K562 (cell line): ENCODE measurements at regions not wholly inside any gene's neighbourhood (a gene's known extent, or its start where the extent isn't known, plus 50 kb on each side); places are given as distances from the start of the nearest gene placed in this dataset.

Experiments used
- ATAC-seq: fragments of 200-7000 bp; cut with Tn5 transposase; 3 replicates; pipeline ENCODE4 v1.9.1; 2020; ENCODE audit warnings: moderate library complexity
- BruUV-seq: library from RNA; stranded (reverse); fragments of 400-500 nt; replicated peaks from 2 replicates; lab custom pipeline; 2021; lab: Mats Ljungman, UMichigan
- CTCF ChIA-PET: fragments of 300-600 bp; formaldehyde crosslinking; extraction: SDS; loops from one replicate; lab custom pipeline; 2021; ENCODE audit warnings: low intra/inter-chr PET ratio; lab: Yijun Ruan, JAX
- POLR2A ChIA-PET: fragments of 300-600, 350-650 bp; sonication (Branson Sonifier 250); formaldehyde crosslinking; extraction: SDS; loops from one replicate; lab custom pipeline; 2021; ENCODE audit warnings: antibody characterized with exemption, inconsistent platforms; lab: Yijun Ruan, JAX
- DNase-seq, 4 experiments: peaks; one replicate each; pipeline versions ENCODE4 v3.0.0 to v3.0.0-alpha.2; 2011 to 2018; ENCODE audit warnings: low spot score in 3 of 4, mixed read lengths in 3 of 4; ENCODE audit errors: extremely low read depth in 1 of 4
- FAIRE-seq: peaks from 2 replicates; lab custom pipeline; 2011; peaks lifted over from hg19 to GRCh38; lab: Jason Lieb, UNC
- H2AFZ ChIP-seq: 2 replicates; pipeline ENCODE4 v1.6.0; 2011; ENCODE audit warnings: low read depth, low read length, control low read depth, inconsistent platforms
- H3K27ac ChIP-seq: fragments of 200-600 bp; 3 replicates; pipeline ENCODE4 v1.8.0; 2011; ENCODE audit warnings: low read depth, mild to moderate bottlenecking, control low read depth, inconsistent platforms, low read length, moderate library complexity, mixed read lengths; ENCODE audit errors: extremely low read depth
- H3K27me3 ChIP-seq, 2 experiments: fragments of 300-600 bp in 1 of 2; 2 replicates in 1 of 2; 3 replicates in 1 of 2; pipeline versions ENCODE4 v1.6.0 to v1.8.0; 2011; ENCODE audit warnings: inconsistent platforms in 2 of 2, low read length in 2 of 2, mild to moderate bottlenecking in 1 of 2, mixed read lengths in 1 of 2, moderate library complexity in 1 of 2; ENCODE audit not compliant: control insufficient read depth in 2 of 2, insufficient read depth in 2 of 2
- H3K36me3 ChIP-seq: fragments of 300-600 bp; 3 replicates; pipeline ENCODE4 v1.8.0; 2011; ENCODE audit warnings: mild to moderate bottlenecking, low read length, inconsistent platforms; ENCODE audit not compliant: control insufficient read depth, insufficient read depth
- H3K4me1 ChIP-seq, 2 experiments: fragments of 200-600 bp in 1 of 2; replicated peaks in 1 of 2; 2 replicates in 1 of 2; 3 replicates in 1 of 2; pipeline versions ENCODE4 v1.5.1 to v1.8.0; 2011; ENCODE audit warnings: inconsistent platforms in 2 of 2, low read length in 2 of 2, mild to moderate bottlenecking in 1 of 2, mixed read lengths in 1 of 2, moderate library complexity in 1 of 2; ENCODE audit not compliant: control insufficient read depth in 2 of 2, insufficient read depth in 2 of 2
- H3K4me2 ChIP-seq: 2 replicates; pipeline ENCODE4 v1.6.1; 2011; ENCODE audit warnings: low read length, control low read depth, inconsistent platforms, mixed read lengths; ENCODE audit not compliant: insufficient read depth
- H3K4me3 ChIP-seq: fragments of 200-600 bp; sonication (generic), shearing (Covaris generic); 2 replicates; pipeline ENCODE4 v1.5.1; 2016; ENCODE audit warnings: control low read depth, inconsistent platforms
- H3K79me2 ChIP-seq: fragments of 200-600 bp; 3 replicates; pipeline ENCODE4 v1.8.0; 2011; ENCODE audit warnings: low read length, inconsistent platforms; ENCODE audit not compliant: control insufficient read depth, insufficient read depth
- H3K9ac ChIP-seq, 2 experiments: 2 replicates each; pipeline versions ENCODE4 v1.6.0 to v1.6.1; 2011; ENCODE audit warnings: low read depth in 2 of 2, low read length in 2 of 2, control low read depth in 1 of 2, inconsistent platforms in 1 of 2, mild to moderate bottlenecking in 1 of 2, mixed read lengths in 1 of 2; ENCODE audit not compliant: insufficient read depth in 1 of 2
- H3K9me1 ChIP-seq: one replicate; pipeline ENCODE4 v1.6.0; 2011; ENCODE audit warnings: inconsistent platforms, mild to moderate bottlenecking, low read length, moderate library complexity; ENCODE audit not compliant: control insufficient read depth, insufficient read depth
- H3K9me3 ChIP-seq: replicated peaks from 2 replicates; pipeline ENCODE4 v1.5.1; 2011; ENCODE audit warnings: low read depth, low read length, inconsistent platforms; ENCODE audit not compliant: control insufficient read depth, insufficient read depth
- H4K20me1 ChIP-seq: replicated peaks from 2 replicates; pipeline ENCODE4 v1.6.1; 2011; ENCODE audit warnings: low read length, inconsistent platforms, mixed read lengths; ENCODE audit not compliant: control insufficient read depth, insufficient read depth
- BCOR ChIP-seq: fragments of 450-650 bp; IDR thresholded peaks from 2 replicates; pipeline ENCODE4 v1.6.1; 2016
- CREBBP ChIP-seq: IDR thresholded peaks from one replicate; pipeline ENCODE4 v1.6.1; 2012; ENCODE audit warnings: low read depth, mild to moderate bottlenecking, control low read depth, inconsistent platforms, low read length
- DEAF1 ChIP-seq: fragments of 450-650 bp; formaldehyde crosslinking; IDR thresholded peaks from 2 replicates; pipeline ENCODE4 v1.4.0; 2020; ENCODE audit warnings: mild to moderate bottlenecking, moderate library complexity
- ESRRA ChIP-seq: fragments of 450-650 bp; IDR thresholded peaks from 2 replicates; pipeline ENCODE4 v1.6.1; 2014; ENCODE audit warnings: low read depth, mild to moderate bottlenecking, moderate library complexity, borderline replicate concordance
- GTF3C2 ChIP-seq: IDR thresholded peaks from 3 replicates; pipeline ENCODE4 v1.6.1; 2011; ENCODE audit warnings: borderline replicate concordance, mild to moderate bottlenecking, moderate library complexity; ENCODE audit not compliant: insufficient read length; ENCODE audit errors: extremely low read depth
- JUND ChIP-seq, 2 experiments: IDR thresholded peaks; 2 replicates in 1 of 2; 3 replicates in 1 of 2; pipeline ENCODE4 v1.6.1; 2011; ENCODE audit warnings: borderline replicate concordance in 2 of 2, low read depth in 2 of 2, low read length in 2 of 2, improper control_type of control experiment in 1 of 2, missing biosample characterization in 1 of 2, missing genetic modification characterization in 1 of 2, missing genetic modification reagents in 1 of 2
- KDM5B ChIP-seq: fragments of 200-600 bp; sonication (generic); IDR thresholded peaks from 2 replicates; pipeline ENCODE4 v1.6.1; 2012; ENCODE audit warnings: low read depth, mild to moderate bottlenecking, moderate library complexity, low read length, control low read depth, inconsistent platforms; ENCODE audit not compliant: insufficient replicate concordance
- PRMT5 ChIP-seq: sonication (generic); formaldehyde crosslinking; IDR thresholded peaks from 2 replicates; pipeline ENCODE4 v1.5.0; 2020; ENCODE audit warnings: missing genetic modification reagents
- RCOR1 ChIP-seq, 2 experiments: IDR thresholded peaks; 2 replicates each; pipeline ENCODE4 v1.6.1; 2012; ENCODE audit warnings: low read depth in 2 of 2, low read length in 2 of 2, borderline replicate concordance in 1 of 2, improper control_type of control experiment in 1 of 2
- ZNF512 ChIP-seq: IDR thresholded peaks from 2 replicates; pipeline ENCODE4 v1.6.1; 2016; ENCODE audit warnings: missing genetic modification characterization, missing compliant biosample characterization
- ZNF644 ChIP-seq: fragments of 200-800 bp; sonication (Bioruptor generic); IDR thresholded peaks from 2 replicates; pipeline ENCODE4 v1.6.1; 2016; ENCODE audit warnings: low read depth, missing genetic modification characterization, missing compliant biosample characterization
- WGBS: fragments of 100-300 bp; shearing (Covaris generic); methylation state at CpG from one replicate; pipeline ENCODE4 v1.1.6; 2016; ENCODE audit warnings: low coverage, mixed read lengths; ENCODE audit not compliant: insufficient coverage; ENCODE audit errors: missing lambda C conversion rate; 5-methylcytosine and 5-hydroxymethylcytosine counted together
- in situ Hi-C: fragments of 300-500 bp; cut with MboI; formaldehyde crosslinking; loops from 4 replicates; pipeline ENCODE4 v1.15.0; 2018; ENCODE audit warnings: inconsistent platforms, mixed read lengths
- intact Hi-C: fragments of 100-400 bp; cut with micrococcal nuclease; formaldehyde crosslinking; loops from 2 replicates; pipeline ENCODE4 v1.14.2; 2022

- no peak for TF ChIP-seq GTF3C2
- TF ChIP-seq CREBBP, result no peak
- no peak for TF ChIP-seq KDM5B
These were observed 1615.2 kb upstream of the ACVR2A start (continued) for GRCh38 chr2:146229508-146230155.

GRCh38 chr2:146228466-146229058 lies 1616.3 kb upstream of the ACVR2A start:
- no peaks in the 10 kb centered on the region for H3K79me2 ChIP-seq
- no peak overlapping the region for H3K4me3 ChIP-seq
- no peaks in the 10 kb centered on the region for H3K36me3 ChIP-seq
- H3K9me3 ChIP-seq, result no peaks in the 10 kb centered on the region
- no peak overlapping the region for H2AFZ ChIP-seq
- H3K9me1 ChIP-seq, result no peaks in the 10 kb centered on the region
- intact Hi-C loops (no loop called here), in situ Hi-C loops (no loop called here)
- no peaks in the 10 kb centered on the region for H3K27me3 ChIP-seq
- no peaks in the 10 kb centered on the region for H4K20me1 ChIP-seq
- ATAC-seq, result no peak
- CTCF ChIA-PET, result no interaction called here
- H3K4me1 ChIP-seq, result no peaks in the 10 kb centered on the region
- no peak for FAIRE-seq
- no peak overlapping the region for H3K27ac ChIP-seq
- H3K4me2 ChIP-seq, result no peak overlapping the region
- DNase-seq, result no peak
- no peak for TF ChIP-seq RCOR1 (IDR thresholded peaks at IDR 0.05; ENCODE audit: borderline replicate concordance in 1 of 2, low read depth in 2 of 2, low read length in 2 of 2)
- TF ChIP-seq JUND (IDR thresholded peaks at IDR 0.05; ENCODE audit: borderline replicate concordance, low read depth, low read length), result no peak
- TF ChIP-seq JUND (tag; IDR thresholded peaks at IDR 0.05; ENCODE audit: borderline replicate concordance, low read depth, low read length), result no peak
- no peak for TF ChIP-seq PRMT5 (CRISPR knock-in tag)
- TF ChIP-seq ZNF512 (tag), result no peak
- TF ChIP-seq ZNF644 (tag), result no peak
- TF ChIP-seq ESRRA, result no peak
- no peak for TF ChIP-seq DEAF1
- no peak for TF ChIP-seq BCOR
- POLR2A ChIA-PET, result no interaction called here
- WGBS, result 4% methylated on average over 4 of the region's 4 CpGs
- H3K9ac ChIP-seq, result no peak overlapping the region
- no TSS peak for BruUV-seq
